ENCODE measurements at regions not wholly inside any gene's neighbourhood (a gene's known extent, or its start where the extent isn't known, plus 50 kb on each side); places are given as distances from the start of the nearest gene placed in this dataset.
A peak's percentile ranks its signal among the peaks of the same experiment; 100 is the strongest.

- H3K9me3 Mint-ChIP-seq, result peaks cover 5% of the 10 kb centered on the region
- intact Hi-C loops (cut with micrococcal nuclease), result no loop called here
- no peaks in the 10 kb centered on the region for H3K4me1 Mint-ChIP-seq (ENCODE audit: low read depth)
- H3K4me3 Mint-ChIP-seq, result no peak overlapping the region
- no peak for DNase-seq
- H3K27me3 Mint-ChIP-seq, result no peaks in the 10 kb centered on the region
- H3K27ac Mint-ChIP-seq, result no peak overlapping the region
- ChIA-PET POLR2A (no interaction called here), CTCF (no interaction called here)
- no peaks in the 10 kb centered on the region for H3K36me3 Mint-ChIP-seq (ENCODE audit: low read depth)
- ATAC-seq, result no peak
- no peak for TF ChIP-seq CTCF (IDR thresholded peaks at IDR 0.05)
Measured at GRCh38 chr2:156077041-156077742, 255.3 kb downstream of the NR4A2 start.

- no peaks in the 10 kb centered on the region for H3K36me3 Mint-ChIP-seq (ENCODE audit: low read depth)
- H3K27ac Mint-ChIP-seq, result no peak overlapping the region
- DNase-seq (peak; percentile 24), ATAC-seq (no peak)
- POLR2A ChIA-PET, result no interaction called here
- H3K4me3 Mint-ChIP-seq, result no peak overlapping the region
- intact Hi-C loops (cut with micrococcal nuclease), result no loop called here
- CTCF ChIA-PET, result no interaction called here
- no peaks in the 10 kb centered on the region for H3K9me3 Mint-ChIP-seq
- TF ChIP-seq CTCF (IDR thresholded peaks at IDR 0.05), result peak; percentile 18
- H3K27me3 Mint-ChIP-seq, result peaks cover 1% of the 10 kb centered on the region
- H3K4me1 Mint-ChIP-seq (ENCODE audit: low read depth), result no peaks in the 10 kb centered on the region
Measured at GRCh38 chr2:156065912-156066311, 266.6 kb downstream of the NR4A2 start.

DNA sequence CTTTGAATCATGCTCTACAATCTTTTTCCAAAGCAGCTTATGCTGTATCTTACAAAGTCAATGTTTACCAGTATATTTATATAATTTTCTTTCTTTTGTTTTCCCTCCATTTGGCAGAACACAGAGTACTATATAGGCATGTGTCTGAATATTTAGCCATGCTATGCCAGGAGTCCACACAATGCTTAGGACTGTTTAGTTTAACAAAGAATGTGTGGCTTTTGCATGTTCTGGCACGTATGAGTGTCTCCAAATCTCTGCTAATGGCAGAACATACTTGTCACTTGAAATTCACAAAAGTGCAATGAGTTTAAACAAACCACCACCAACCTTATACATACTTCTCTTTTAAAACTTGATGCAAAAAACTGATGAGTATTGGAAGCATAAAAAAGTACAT is 268.0 kb downstream of the NR4A2 start:
- no peak overlapping the region for H3K4me3 Mint-ChIP-seq
- ChIA-PET CTCF (no interaction called here), POLR2A (no interaction called here)
- no peak overlapping the region for H3K27ac Mint-ChIP-seq
- TF ChIP-seq CTCF (IDR thresholded peaks at IDR 0.05), result no peak
- no peaks in the 10 kb centered on the region for H3K4me1 Mint-ChIP-seq (ENCODE audit: low read depth)
- intact Hi-C loops (cut with micrococcal nuclease), result no loop called here
- ATAC-seq (no peak), DNase-seq (no peak)
- no peaks in the 10 kb centered on the region for H3K36me3 Mint-ChIP-seq (ENCODE audit: low read depth)
- peaks cover 2% of the 10 kb centered on the region for H3K27me3 Mint-ChIP-seq
- no peaks in the 10 kb centered on the region for H3K9me3 Mint-ChIP-seq

GRCh38 chr2:156057647-156058046 is 274.9 kb downstream of the NR4A2 start:
- TF ChIP-seq CTCF (IDR thresholded peaks at IDR 0.05), result no peak
- no peak overlapping the region for H3K27ac Mint-ChIP-seq
- no peaks in the 10 kb centered on the region for H3K4me1 Mint-ChIP-seq (ENCODE audit: low read depth)
- intact Hi-C loops (cut with micrococcal nuclease), result no loop called here
- DNase-seq, result no peak
- CTCF ChIA-PET, result no interaction called here
- ATAC-seq, result no peak
- POLR2A ChIA-PET, result no interaction called here
- H3K4me3 Mint-ChIP-seq, result no peak overlapping the region
- no peaks in the 10 kb centered on the region for H3K36me3 Mint-ChIP-seq (ENCODE audit: low read depth)
- peaks cover 1% of the 10 kb centered on the region for H3K27me3 Mint-ChIP-seq
- no peaks in the 10 kb centered on the region for H3K9me3 Mint-ChIP-seq

GRCh38 chr2:156054983-156055382 is 277.5 kb downstream of the NR4A2 start:
- ATAC-seq (no peak), DNase-seq (no peak)
- Mint-ChIP-seq H3K36me3 (ENCODE audit: low read depth) (no peaks in the 10 kb centered on the region), H3K9me3 (no peaks in the 10 kb centered on the region), H3K27me3 (peaks cover 1% of the 10 kb centered on the region), H3K4me3 (no peak overlapping the region), H3K27ac (no peak overlapping the region), H3K4me1 (ENCODE audit: low read depth) (no peaks in the 10 kb centered on the region)
- CTCF ChIA-PET, result no interaction called here
- intact Hi-C loops (cut with micrococcal nuclease), result no loop called here
- no peak for TF ChIP-seq CTCF (IDR thresholded peaks at IDR 0.05)
- POLR2A ChIA-PET, result no interaction called here
